ENCODE measurements at regions not wholly inside any gene's neighbourhood (a gene's known extent, or its start where the extent isn't known, plus 50 kb on each side); places are given as distances from the start of the nearest gene placed in this dataset.

GRCh38 chr2:195495351-195495750 lies 161.7 kb upstream of the SLC39A10 start:
- ChIA-PET POLR2A (no interaction called here), CTCF (no interaction called here)
- TF ChIP-seq PBX3 (IDR thresholded peaks at IDR 0.05) (no peak), FOXJ3 (CRISPR knock-in tag; IDR thresholded peaks at IDR 0.05) (no peak), RCOR1 (IDR thresholded peaks at IDR 0.05; ENCODE audit: low read length) (no peak), RXRA (IDR thresholded peaks at IDR 0.05; ENCODE audit: borderline replicate concordance, low read depth) (no peak), ELF1 (IDR thresholded peaks at IDR 0.05) (no peak)
- TF ChIP-seq, protein P1, sequence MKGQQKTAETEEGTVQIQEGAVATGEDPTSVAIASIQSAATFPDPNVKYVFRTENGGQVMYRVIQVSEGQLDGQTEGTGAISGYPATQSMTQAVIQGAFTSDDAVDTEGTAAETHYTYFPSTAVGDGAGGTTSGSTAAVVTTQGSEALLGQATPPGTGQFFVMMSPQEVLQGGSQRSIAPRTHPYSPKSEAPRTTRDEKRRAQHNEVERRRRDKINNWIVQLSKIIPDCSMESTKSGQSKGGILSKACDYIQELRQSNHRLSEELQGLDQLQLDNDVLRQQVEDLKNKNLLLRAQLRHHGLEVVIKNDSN (IDR thresholded peaks at IDR 0.05; ENCODE audit: borderline replicate concordance, low read depth) = no peak
- TF ChIP-seq, protein P2, sequence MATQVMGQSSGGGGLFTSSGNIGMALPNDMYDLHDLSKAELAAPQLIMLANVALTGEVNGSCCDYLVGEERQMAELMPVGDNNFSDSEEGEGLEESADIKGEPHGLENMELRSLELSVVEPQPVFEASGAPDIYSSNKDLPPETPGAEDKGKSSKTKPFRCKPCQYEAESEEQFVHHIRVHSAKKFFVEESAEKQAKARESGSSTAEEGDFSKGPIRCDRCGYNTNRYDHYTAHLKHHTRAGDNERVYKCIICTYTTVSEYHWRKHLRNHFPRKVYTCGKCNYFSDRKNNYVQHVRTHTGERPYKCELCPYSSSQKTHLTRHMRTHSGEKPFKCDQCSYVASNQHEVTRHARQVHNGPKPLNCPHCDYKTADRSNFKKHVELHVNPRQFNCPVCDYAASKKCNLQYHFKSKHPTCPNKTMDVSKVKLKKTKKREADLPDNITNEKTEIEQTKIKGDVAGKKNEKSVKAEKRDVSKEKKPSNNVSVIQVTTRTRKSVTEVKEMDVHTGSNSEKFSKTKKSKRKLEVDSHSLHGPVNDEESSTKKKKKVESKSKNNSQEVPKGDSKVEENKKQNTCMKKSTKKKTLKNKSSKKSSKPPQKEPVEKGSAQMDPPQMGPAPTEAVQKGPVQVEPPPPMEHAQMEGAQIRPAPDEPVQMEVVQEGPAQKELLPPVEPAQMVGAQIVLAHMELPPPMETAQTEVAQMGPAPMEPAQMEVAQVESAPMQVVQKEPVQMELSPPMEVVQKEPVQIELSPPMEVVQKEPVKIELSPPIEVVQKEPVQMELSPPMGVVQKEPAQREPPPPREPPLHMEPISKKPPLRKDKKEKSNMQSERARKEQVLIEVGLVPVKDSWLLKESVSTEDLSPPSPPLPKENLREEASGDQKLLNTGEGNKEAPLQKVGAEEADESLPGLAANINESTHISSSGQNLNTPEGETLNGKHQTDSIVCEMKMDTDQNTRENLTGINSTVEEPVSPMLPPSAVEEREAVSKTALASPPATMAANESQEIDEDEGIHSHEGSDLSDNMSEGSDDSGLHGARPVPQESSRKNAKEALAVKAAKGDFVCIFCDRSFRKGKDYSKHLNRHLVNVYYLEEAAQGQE (IDR thresholded peaks at IDR 0.05; ENCODE audit: low read depth, low read length) = peak; percentile 29; the same call in 1 of the 2 replicates
- TF ChIP-seq, protein P3, sequence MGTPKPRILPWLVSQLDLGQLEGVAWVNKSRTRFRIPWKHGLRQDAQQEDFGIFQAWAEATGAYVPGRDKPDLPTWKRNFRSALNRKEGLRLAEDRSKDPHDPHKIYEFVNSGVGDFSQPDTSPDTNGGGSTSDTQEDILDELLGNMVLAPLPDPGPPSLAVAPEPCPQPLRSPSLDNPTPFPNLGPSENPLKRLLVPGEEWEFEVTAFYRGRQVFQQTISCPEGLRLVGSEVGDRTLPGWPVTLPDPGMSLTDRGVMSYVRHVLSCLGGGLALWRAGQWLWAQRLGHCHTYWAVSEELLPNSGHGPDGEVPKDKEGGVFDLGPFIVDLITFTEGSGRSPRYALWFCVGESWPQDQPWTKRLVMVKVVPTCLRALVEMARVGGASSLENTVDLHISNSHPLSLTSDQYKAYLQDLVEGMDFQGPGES (IDR thresholded peaks at IDR 0.05; ENCODE audit: low read depth, low read length) = no peak
- no peak for DNase-seq
- H3K9me2 ChIP-seq = no peaks in the 10 kb centered on the region
- no peak overlapping the region for H3K27ac ChIP-seq (ENCODE audit: low read depth in 2 of 2, low read length in 1 of 2)
- no peaks in the 10 kb centered on the region for H3K36me3 ChIP-seq (replicated peaks in 1 of 2; ENCODE audit: control insufficient read depth in 1 of 2, insufficient read depth in 2 of 2, low read length in 1 of 2)
- no peaks in the 10 kb centered on the region for H4K20me1 ChIP-seq (ENCODE audit: insufficient read depth)
- no peak overlapping the region for H3K9ac ChIP-seq
- no peak overlapping the region for H3K4me2 ChIP-seq
- H3K9me3 ChIP-seq = no peaks in the 10 kb centered on the region
- H3F3A ChIP-seq (replicated peaks; ENCODE audit: insufficient read depth) = no peaks in the 10 kb centered on the region
- no peaks in the 10 kb centered on the region; a peak in 1 of 4 replicates for H3K4me1 ChIP-seq (ENCODE audit: control insufficient read depth in 1 of 2, insufficient read depth in 2 of 2, low read depth in 1 of 2, low read length in 1 of 2)
- no peak overlapping the region for H2AFZ ChIP-seq (ENCODE audit: low read depth)
- H3K4me3 ChIP-seq (ENCODE audit: low read depth in 2 of 2, low read length in 1 of 2) = no peak overlapping the region
- WGBS (ENCODE audit: low lambda C conversion rate) = 80% methylated on average over 2 of the region's 2 CpGs
- no peaks in the 10 kb centered on the region for H3K79me2 ChIP-seq (ENCODE audit: insufficient read depth)
- no peaks in the 10 kb centered on the region for H3K27me3 ChIP-seq (ENCODE audit: insufficient read depth)

GRCh38 chr2:195494451-195494850 lies 162.6 kb upstream of the SLC39A10 start:
- no peak overlapping the region for H3K4me3 ChIP-seq (ENCODE audit: low read depth in 2 of 2, low read length in 1 of 2)
- no peaks in the 10 kb centered on the region for H3K9me3 ChIP-seq
- peak overlapping the region; percentile 64; the same call in 1 of the 2 replicates for H2AFZ ChIP-seq (ENCODE audit: low read depth)
- TF ChIP-seq TCF12 (IDR thresholded peaks at IDR 0.05) (peak; percentile 58), CHD2 (IDR thresholded peaks at IDR 0.05; ENCODE audit: low read length, partially characterized antibody) (no peak)
- no peak overlapping the region for H3K4me2 ChIP-seq
- H3K9me2 ChIP-seq = no peaks in the 10 kb centered on the region
- no peaks in the 10 kb centered on the region for H3K79me2 ChIP-seq (ENCODE audit: insufficient read depth)
- ChIA-PET POLR2A (no interaction called here), CTCF (interaction anchor here (0.7 kb wide), 1 partner anchor 168 kb away, joined by 3 read pairs; no protein-coding TSS in a partner anchor)
- no peak overlapping the region for H3K9ac ChIP-seq
- WGBS (ENCODE audit: low lambda C conversion rate) = 44% methylated on average over 2 of the region's 2 CpGs
- H4K20me1 ChIP-seq (ENCODE audit: insufficient read depth) = no peaks in the 10 kb centered on the region
- no peak overlapping the region for H3K27ac ChIP-seq (ENCODE audit: low read depth in 2 of 2, low read length in 1 of 2)
- no peaks in the 10 kb centered on the region for H3F3A ChIP-seq (replicated peaks; ENCODE audit: insufficient read depth)
- H3K27me3 ChIP-seq (ENCODE audit: insufficient read depth) = no peaks in the 10 kb centered on the region
- no peaks in the 10 kb centered on the region; a peak in 1 of 4 replicates for H3K4me1 ChIP-seq (ENCODE audit: control insufficient read depth in 1 of 2, insufficient read depth in 2 of 2, low read depth in 1 of 2, low read length in 1 of 2)
- DNase-seq = no peak
- H3K36me3 ChIP-seq (replicated peaks in 1 of 2; ENCODE audit: control insufficient read depth in 1 of 2, insufficient read depth in 2 of 2, low read length in 1 of 2) = no peaks in the 10 kb centered on the region
